NCI-H1417 (cell line): ENCODE measurements at regions not wholly inside any gene's neighbourhood (a gene's known extent, or its start where the extent isn't known, plus 50 kb on each side); places are given as distances from the start of the nearest gene placed in this dataset.
"Not testable (repeated sequence)": the region's sequence is repeated elsewhere in the genome, so short reads cannot be mapped to it uniquely, and the experiment has no call there.

Experiments
- DNase-seq, 3 experiments: peaks; one replicate each; lab custom pipeline; 2025; lab: John Stamatoyannopoulos, UW

GRCh38 chr2:7094231-7094741 lies 177.1 kb downstream of the RNF144A start:
- DNase-seq: peak; percentile 25 to 58 (median 58)

- DNase-seq: no peak
Observed at GRCh38 chr2:7096726-7097352, 179.6 kb downstream of the RNF144A start.

GRCh38 chr2:7097353-7097895 lies 180.2 kb downstream of the RNF144A start:
- DNase-seq: peak; percentile 90 to 97 (median 93)

GRCh38 chr2:7098816-7099215 lies 181.6 kb downstream of the RNF144A start:
- DNase-seq: no peak

GRCh38 chr2:7099687-7100086 lies 182.5 kb downstream of the RNF144A start:
- DNase-seq: not testable (repeated sequence)

- DNase-seq: peak; percentile 21 to 95 (median 78)
Observed at GRCh38 chr2:7102826-7103225, 185.6 kb downstream of the RNF144A start.

- DNase-seq: peak in 2 of 3 experiments; percentile 29 to 43
Observed at GRCh38 chr2:7108792-7109532, 191.8 kb downstream of the RNF144A start.

GRCh38 chr2:7109533-7109885 lies 192.3 kb downstream of the RNF144A start:
- DNase-seq: no peak

GRCh38 chr2:7111626-7112025 lies 194.4 kb downstream of the RNF144A start:
- DNase-seq: peak; percentile 17 to 63 (median 47)

GRCh38 chr2:7115364-7115763 lies 198.2 kb downstream of the RNF144A start:
- DNase-seq: no peak

GRCh38 chr2:7115906-7116305 lies 198.7 kb downstream of the RNF144A start:
- DNase-seq: no peak

- DNase-seq: no peak
Observed at GRCh38 chr2:7116511-7116910, 199.3 kb downstream of the RNF144A start.

- DNase-seq: no peak
Observed at GRCh38 chr2:7117076-7117475, 199.9 kb downstream of the RNF144A start.

- DNase-seq: peak in 2 of 3 experiments; percentile 24 to 66
Observed at GRCh38 chr2:7118606-7119131, 201.5 kb downstream of the RNF144A start.

GRCh38 chr2:7119132-7119835 lies 202.1 kb downstream of the RNF144A start:
- peak; percentile 30 to 68 (median 61) for DNase-seq

GRCh38 chr2:7121851-7122250 lies 204.6 kb downstream of the RNF144A start:
- DNase-seq: no peak

- DNase-seq: no peak
Observed at GRCh38 chr2:7127156-7127555, 209.9 kb downstream of the RNF144A start.

GRCh38 chr2:7127687-7128086 lies 210.5 kb downstream of the RNF144A start:
- no peak for DNase-seq

- DNase-seq: no peak
Observed at GRCh38 chr2:7131261-7131660, 214.0 kb downstream of the RNF144A start.

GRCh38 chr2:7132753-7133152 lies 215.5 kb downstream of the RNF144A start:
- DNase-seq: no peak

- DNase-seq: no peak
Observed at GRCh38 chr2:7133521-7133920, 216.3 kb downstream of the RNF144A start.

- no peak for DNase-seq
Observed at GRCh38 chr2:7140306-7140705, 223.1 kb downstream of the RNF144A start.
